Erythroblast (primary cell): ENCODE measurements at regions not wholly inside any gene's neighbourhood (a gene's known extent, or its start where the extent isn't known, plus 50 kb on each side); places are given as distances from the start of the nearest gene placed in this dataset.

Experiments
- DNase-seq, 2 experiments: peaks; one replicate each; lab custom pipeline; 2025; lab: John Stamatoyannopoulos, UW
- GATA1 ChIP-seq: IDR thresholded peaks from 2 replicates; pipeline ENCODE4 v1.6.1; 2011; ENCODE audit warnings: low read depth, mild to moderate bottlenecking, control low read depth, low read length, moderate library complexity
- POLR2A ChIP-seq: IDR thresholded peaks from 2 replicates; pipeline ENCODE4 v1.6.1; 2011; ENCODE audit warnings: mild to moderate bottlenecking, low read length

- TF ChIP-seq GATA1 (no peak), POLR2A (no peak)
- no peak for DNase-seq
These were observed 133.4 kb upstream of the FGGY start for GRCh38 chr1:59163268-59164092.

GRCh38 chr1:59164371-59164770 lies 132.5 kb upstream of the FGGY start:
- TF ChIP-seq POLR2A (no peak), GATA1 (no peak)
- no peak for DNase-seq

- no peak for DNase-seq
- TF ChIP-seq GATA1 = no peak
- TF ChIP-seq POLR2A = no peak
These were observed 131.5 kb upstream of the FGGY start for GRCh38 chr1:59165353-59165752.

- no peak for TF ChIP-seq GATA1
- no peak for TF ChIP-seq POLR2A
- no peak for DNase-seq
These were observed 127.2 kb upstream of the FGGY start for GRCh38 chr1:59169703-59170102.

- TF ChIP-seq POLR2A = no peak
- TF ChIP-seq GATA1 = no peak
- DNase-seq = no peak
These were observed 126.2 kb upstream of the FGGY start for GRCh38 chr1:59170659-59171058.

GRCh38 chr1:59171788-59172187 lies 125.1 kb upstream of the FGGY start:
- no peak for DNase-seq
- no peak for TF ChIP-seq POLR2A
- TF ChIP-seq GATA1 = no peak

- TF ChIP-seq GATA1 = no peak
- TF ChIP-seq POLR2A = no peak
These were observed 124.2 kb upstream of the FGGY start for GRCh38 chr1:59172693-59173092.

GRCh38 chr1:59173721-59174120 lies 123.2 kb upstream of the FGGY start:
- DNase-seq = no peak
- TF ChIP-seq POLR2A = no peak
- no peak for TF ChIP-seq GATA1

More at GRCh38 chr1:59172693-59173092, 124.2 kb upstream of the FGGY start:
- no peak for DNase-seq

- TF ChIP-seq POLR2A (no peak), GATA1 (no peak)
- DNase-seq = no peak
These were observed 120.4 kb upstream of the FGGY start for GRCh38 chr1:59176471-59176870.

GRCh38 chr1:59177756-59178155 lies 119.1 kb upstream of the FGGY start:
- DNase-seq = no peak
- TF ChIP-seq POLR2A (no peak), GATA1 (no peak)

GRCh38 chr1:59178339-59179187 lies 118.3 kb upstream of the FGGY start:
- DNase-seq = no peak
- no peak for TF ChIP-seq POLR2A
- TF ChIP-seq GATA1 = no peak

GRCh38 chr1:59179673-59180072 lies 117.2 kb upstream of the FGGY start:
- DNase-seq = no peak
- TF ChIP-seq POLR2A = no peak
- TF ChIP-seq GATA1 = no peak

GRCh38 chr1:59180735-59181134 lies 116.2 kb upstream of the FGGY start:
- no peak for TF ChIP-seq POLR2A
- no peak for TF ChIP-seq GATA1
- DNase-seq = no peak

GRCh38 chr1:59183749-59184317 lies 113.1 kb upstream of the FGGY start:
- DNase-seq = no peak
- TF ChIP-seq GATA1 (no peak), POLR2A (no peak)
